ENCODE measurements at regions not wholly inside any gene's neighbourhood (a gene's known extent, or its start where the extent isn't known, plus 50 kb on each side); places are given as distances from the start of the nearest gene placed in this dataset.

DNA sequence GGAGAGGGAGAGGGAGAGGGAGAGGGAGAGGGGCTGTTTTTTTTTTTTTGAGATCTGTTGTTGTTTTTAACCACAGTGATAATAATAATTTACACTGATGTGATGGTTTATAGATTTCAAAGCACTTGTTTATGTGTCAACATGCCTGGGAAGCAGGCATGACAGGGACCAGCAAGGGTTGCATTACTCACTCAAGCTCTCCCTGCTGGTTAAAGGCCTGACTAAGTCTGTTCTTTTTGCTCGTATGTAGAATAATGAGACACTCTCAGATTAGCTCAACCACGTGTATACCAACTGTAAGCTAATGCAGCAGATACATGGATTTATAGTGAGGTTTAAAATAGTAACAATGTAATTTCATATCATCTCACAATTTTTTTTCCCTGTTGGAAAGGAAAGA lies 134.6 kb upstream of the BOD1L1 start:
- Mint-ChIP-seq H3K4me3 (ENCODE audit: unreplicated experiment) (no peak overlapping the region), H3K9me3 (ENCODE audit: low read depth) (peaks cover 21% of the 10 kb centered on the region), H3K27ac (ENCODE audit: unreplicated experiment) (no peak overlapping the region), H3K4me1 (ENCODE audit: low read depth) (no peaks in the 10 kb centered on the region), H3K36me3 (ENCODE audit: low read depth) (peaks cover 6% of the 10 kb centered on the region), H3K27me3 (ENCODE audit: low read depth) (peaks cover 16% of the 10 kb centered on the region)
- no peak for TF ChIP-seq CTCF (IDR thresholded peaks at IDR 0.05)
- no peak for DNase-seq (ENCODE audit: low spot score)

DNA sequence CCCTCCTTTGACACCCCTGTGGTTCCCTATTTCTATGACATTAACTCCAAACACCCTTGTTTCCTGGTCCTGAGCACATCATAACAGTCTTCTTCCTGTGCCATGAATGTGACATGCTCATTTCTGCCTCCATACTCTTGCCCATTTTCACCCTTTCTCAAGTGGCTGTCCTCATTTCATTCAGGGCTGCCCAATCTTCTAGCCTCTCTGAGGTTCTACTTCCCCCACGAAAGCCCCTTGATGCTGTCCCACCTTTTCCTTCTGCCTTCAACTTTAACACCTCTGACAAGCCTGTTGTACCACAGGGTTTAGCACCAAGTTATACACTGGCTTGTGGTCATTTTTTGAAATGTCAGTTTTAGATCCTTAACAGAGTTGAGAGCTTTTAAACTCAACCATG lies 136.2 kb upstream of the BOD1L1 start:
- DNase-seq (ENCODE audit: low spot score) = no peak
- no peak for TF ChIP-seq CTCF (IDR thresholded peaks at IDR 0.05)
- Mint-ChIP-seq H3K4me3 (ENCODE audit: unreplicated experiment) (no peak overlapping the region), H3K27ac (ENCODE audit: unreplicated experiment) (no peak overlapping the region), H3K4me1 (ENCODE audit: low read depth) (no peaks in the 10 kb centered on the region), H3K9me3 (ENCODE audit: low read depth) (peaks cover 8% of the 10 kb centered on the region), H3K27me3 (ENCODE audit: low read depth) (peaks cover 16% of the 10 kb centered on the region), H3K36me3 (ENCODE audit: low read depth) (no peaks in the 10 kb centered on the region)

DNA sequence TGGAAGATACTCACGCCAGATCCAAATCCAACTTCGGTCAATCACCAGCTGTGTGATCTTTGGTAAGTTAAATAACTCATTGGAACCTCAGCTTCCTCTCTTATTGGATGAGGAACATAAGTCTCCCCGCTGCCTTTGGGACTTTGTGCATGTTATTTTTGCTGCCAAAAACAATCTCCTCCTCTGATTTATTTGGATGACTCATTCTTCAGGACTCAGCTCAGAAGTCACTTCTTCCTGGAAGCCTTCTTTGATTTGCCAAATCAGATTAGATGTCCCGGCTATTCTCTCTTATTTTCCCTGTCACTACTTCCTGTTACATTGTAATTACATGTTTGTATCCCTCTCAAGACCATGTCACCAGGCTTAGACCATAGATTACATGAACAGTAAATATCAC lies 138.0 kb upstream of the BOD1L1 start:
- H3K27me3 Mint-ChIP-seq (ENCODE audit: low read depth) = peaks cover 19% of the 10 kb centered on the region
- no peaks in the 10 kb centered on the region for H3K4me1 Mint-ChIP-seq (ENCODE audit: low read depth)
- no peak for TF ChIP-seq CTCF (IDR thresholded peaks at IDR 0.05)
- peaks cover 1% of the 10 kb centered on the region for H3K36me3 Mint-ChIP-seq (ENCODE audit: low read depth)
- no peak overlapping the region for H3K4me3 Mint-ChIP-seq (ENCODE audit: unreplicated experiment)
- no peak for DNase-seq (ENCODE audit: low spot score)
- H3K9me3 Mint-ChIP-seq (ENCODE audit: low read depth) = peaks cover 7% of the 10 kb centered on the region
- H3K27ac Mint-ChIP-seq (ENCODE audit: unreplicated experiment) = no peak overlapping the region

- no peak for DNase-seq (ENCODE audit: low spot score)
- Mint-ChIP-seq H3K27ac (ENCODE audit: unreplicated experiment) (no peak overlapping the region), H3K4me1 (ENCODE audit: low read depth) (no peaks in the 10 kb centered on the region), H3K9me3 (ENCODE audit: low read depth) (peaks cover 16% of the 10 kb centered on the region), H3K36me3 (ENCODE audit: low read depth) (peaks cover 3% of the 10 kb centered on the region), H3K27me3 (ENCODE audit: low read depth) (peaks cover 21% of the 10 kb centered on the region), H3K4me3 (ENCODE audit: unreplicated experiment) (no peak overlapping the region)
- TF ChIP-seq CTCF (IDR thresholded peaks at IDR 0.05) = no peak
These were observed 139.4 kb upstream of the BOD1L1 start for GRCh38 chr4:13766761-13767540.

GRCh38 chr4:13777341-13777740 lies 149.8 kb upstream of the BOD1L1 start:
- Mint-ChIP-seq H3K27me3 (ENCODE audit: low read depth) (peaks cover 7% of the 10 kb centered on the region), H3K27ac (ENCODE audit: unreplicated experiment) (no peak overlapping the region), H3K4me3 (ENCODE audit: unreplicated experiment) (no peak overlapping the region), H3K9me3 (ENCODE audit: low read depth) (peaks cover 13% of the 10 kb centered on the region), H3K4me1 (ENCODE audit: low read depth) (no peaks in the 10 kb centered on the region), H3K36me3 (ENCODE audit: low read depth) (peaks cover 2% of the 10 kb centered on the region)
- TF ChIP-seq CTCF (IDR thresholded peaks at IDR 0.05) = no peak
- DNase-seq (ENCODE audit: low spot score) = no peak

Data from chondrocyte (in vitro differentiated cells).